ENCODE measurements at regions not wholly inside any gene's neighbourhood (a gene's known extent, or its start where the extent isn't known, plus 50 kb on each side); places are given as distances from the start of the nearest gene placed in this dataset.
A peak's percentile ranks its signal among the peaks of the same experiment; 100 is the strongest.

DNA sequence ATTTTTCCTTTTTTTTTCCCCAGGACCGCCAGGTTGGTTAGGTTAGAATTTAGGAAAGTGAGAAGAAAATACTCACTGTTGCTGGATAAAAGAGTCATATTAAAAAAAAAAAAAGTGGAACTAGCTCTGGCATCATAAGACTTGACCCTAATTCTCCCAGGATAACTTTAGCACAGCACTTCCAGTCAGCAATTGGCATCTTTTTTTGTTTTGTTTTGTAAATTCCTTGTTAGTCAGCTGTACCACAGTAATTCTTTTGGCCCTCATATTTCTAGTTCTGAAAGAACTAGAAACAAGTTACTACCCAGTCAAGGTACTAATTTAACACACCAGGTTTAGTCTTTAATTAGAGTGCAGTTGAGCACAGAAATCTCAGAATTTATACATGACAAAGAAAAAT, 873.5 kb upstream of the POU3F3 start:
- Mint-ChIP-seq H3K9me3 (ENCODE audit: unreplicated experiment) (no peaks in the 10 kb centered on the region), H3K4me1 (ENCODE audit: insufficient read depth, unreplicated experiment) (no peaks in the 10 kb centered on the region), H3K4me3 (ENCODE audit: unreplicated experiment) (no peak overlapping the region), H3K27ac (ENCODE audit: low read depth, unreplicated experiment) (no peak overlapping the region), H3K36me3 (ENCODE audit: insufficient read depth, unreplicated experiment) (no peaks in the 10 kb centered on the region), H3K27me3 (ENCODE audit: insufficient read depth, unreplicated experiment) (peaks cover 81% of the 10 kb centered on the region)
- no TSS peak for BruUV-seq (replicated peaks)
- intact Hi-C loops (cut with micrococcal nuclease), result no loop called here
- TF ChIP-seq, protein P1, sequence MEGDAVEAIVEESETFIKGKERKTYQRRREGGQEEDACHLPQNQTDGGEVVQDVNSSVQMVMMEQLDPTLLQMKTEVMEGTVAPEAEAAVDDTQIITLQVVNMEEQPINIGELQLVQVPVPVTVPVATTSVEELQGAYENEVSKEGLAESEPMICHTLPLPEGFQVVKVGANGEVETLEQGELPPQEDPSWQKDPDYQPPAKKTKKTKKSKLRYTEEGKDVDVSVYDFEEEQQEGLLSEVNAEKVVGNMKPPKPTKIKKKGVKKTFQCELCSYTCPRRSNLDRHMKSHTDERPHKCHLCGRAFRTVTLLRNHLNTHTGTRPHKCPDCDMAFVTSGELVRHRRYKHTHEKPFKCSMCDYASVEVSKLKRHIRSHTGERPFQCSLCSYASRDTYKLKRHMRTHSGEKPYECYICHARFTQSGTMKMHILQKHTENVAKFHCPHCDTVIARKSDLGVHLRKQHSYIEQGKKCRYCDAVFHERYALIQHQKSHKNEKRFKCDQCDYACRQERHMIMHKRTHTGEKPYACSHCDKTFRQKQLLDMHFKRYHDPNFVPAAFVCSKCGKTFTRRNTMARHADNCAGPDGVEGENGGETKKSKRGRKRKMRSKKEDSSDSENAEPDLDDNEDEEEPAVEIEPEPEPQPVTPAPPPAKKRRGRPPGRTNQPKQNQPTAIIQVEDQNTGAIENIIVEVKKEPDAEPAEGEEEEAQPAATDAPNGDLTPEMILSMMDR (IDR thresholded peaks at IDR 0.05; ENCODE audit: unreplicated experiment), result no peak
- POLR2A ChIA-PET, result no interaction called here
- CTCF ChIA-PET, result no interaction called here
- no peak for DNase-seq (ENCODE audit: unreplicated experiment)

DNA sequence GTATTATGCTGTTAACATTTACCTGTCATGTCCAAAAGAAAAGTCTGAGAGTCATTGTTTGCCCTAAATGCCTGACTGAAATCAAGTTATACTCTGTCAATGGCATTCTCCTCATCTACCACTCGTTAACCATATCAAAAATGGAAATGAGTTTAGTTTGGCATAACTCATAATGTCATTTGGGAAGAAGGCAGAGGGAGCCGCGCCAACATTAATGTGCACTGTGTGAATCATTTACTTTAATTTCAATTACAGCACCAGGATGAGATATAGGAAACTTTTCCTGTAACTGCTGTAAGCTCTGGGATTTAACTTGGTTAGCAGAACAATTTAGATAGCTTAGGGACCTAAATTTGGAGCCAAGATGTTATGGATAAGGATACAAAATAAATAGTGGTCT, 871.2 kb upstream of the POU3F3 start:
- Mint-ChIP-seq H3K4me1 (ENCODE audit: insufficient read depth, unreplicated experiment) (no peaks in the 10 kb centered on the region), H3K4me3 (ENCODE audit: unreplicated experiment) (no peak overlapping the region), H3K9me3 (ENCODE audit: unreplicated experiment) (no peaks in the 10 kb centered on the region), H3K27ac (ENCODE audit: low read depth, unreplicated experiment) (no peak overlapping the region), H3K36me3 (ENCODE audit: insufficient read depth, unreplicated experiment) (no peaks in the 10 kb centered on the region), H3K27me3 (ENCODE audit: insufficient read depth, unreplicated experiment) (peaks cover 76% of the 10 kb centered on the region)
- ChIA-PET POLR2A (interaction anchor here (0.6 kb wide), 1 partner anchor 21 kb away, joined by 4 read pairs; no protein-coding TSS in a partner anchor), CTCF (interaction anchor here (0.6 to 1.6 kb wide), 3 partner anchors 18 to 867 kb away, joined by 3 to 5 read pairs (median 3); no protein-coding TSS in a partner anchor)
- intact Hi-C loops (cut with micrococcal nuclease), result no loop called here
- no peak for DNase-seq (ENCODE audit: unreplicated experiment)
- no TSS peak for BruUV-seq (replicated peaks)
- TF ChIP-seq, protein P1 (IDR thresholded peaks at IDR 0.05; ENCODE audit: unreplicated experiment), result no peak

DNA sequence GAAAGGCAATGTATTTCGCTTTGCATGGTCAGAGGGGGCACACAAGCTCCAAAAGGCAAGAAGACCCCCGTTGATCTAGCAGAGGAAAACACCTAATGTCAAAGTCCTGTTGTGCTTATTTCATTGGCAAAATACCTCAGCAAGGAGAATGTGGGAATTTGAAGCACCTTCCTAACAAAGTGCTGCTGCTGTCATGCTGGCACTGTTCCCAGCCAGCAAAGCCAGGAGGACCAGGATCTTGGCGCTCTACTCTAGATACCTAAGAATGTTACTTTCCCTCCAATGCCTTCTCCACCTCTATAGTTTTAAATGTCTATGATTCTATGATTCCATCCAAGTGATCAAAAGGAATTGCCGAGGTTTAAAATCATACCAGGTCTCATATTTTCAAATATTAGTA, 867.9 kb upstream of the POU3F3 start:
- intact Hi-C loops (cut with micrococcal nuclease), result no loop called here
- no peak for DNase-seq (ENCODE audit: unreplicated experiment)
- ChIA-PET POLR2A (no interaction called here), CTCF (interaction anchor here (0.7 kb wide), 1 partner anchor 41 kb away, joined by 3 read pairs; no protein-coding TSS in a partner anchor)
- BruUV-seq (replicated peaks), result no TSS peak
- Mint-ChIP-seq H3K4me3 (ENCODE audit: unreplicated experiment) (no peak overlapping the region), H3K27ac (ENCODE audit: low read depth, unreplicated experiment) (no peak overlapping the region), H3K4me1 (ENCODE audit: insufficient read depth, unreplicated experiment) (no peaks in the 10 kb centered on the region), H3K27me3 (ENCODE audit: insufficient read depth, unreplicated experiment) (peaks cover 78% of the 10 kb centered on the region), H3K36me3 (ENCODE audit: insufficient read depth, unreplicated experiment) (no peaks in the 10 kb centered on the region), H3K9me3 (ENCODE audit: unreplicated experiment) (no peaks in the 10 kb centered on the region)
- TF ChIP-seq, protein P1 (IDR thresholded peaks at IDR 0.05; ENCODE audit: unreplicated experiment), result no peak

DNA sequence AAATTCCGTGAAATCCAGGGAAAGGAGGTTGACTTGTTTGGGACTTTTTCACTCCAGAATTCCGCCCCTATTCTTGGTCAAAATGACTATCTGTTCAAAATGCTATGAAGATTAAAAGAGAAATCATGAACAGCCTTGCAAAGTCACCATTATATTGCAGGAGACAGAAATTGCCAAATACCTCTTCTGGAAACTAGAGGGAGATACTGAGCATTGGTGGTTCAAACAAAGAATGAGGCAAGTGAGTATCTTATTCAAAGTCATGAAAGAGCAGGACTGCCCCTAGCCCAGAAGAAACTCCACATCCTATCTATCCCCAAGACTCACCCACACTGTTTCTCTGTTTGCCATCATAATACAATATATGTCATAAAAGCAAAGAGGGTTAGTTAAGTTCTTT, 862.3 kb upstream of the POU3F3 start:
- POLR2A ChIA-PET, result no interaction called here
- intact Hi-C loops (cut with micrococcal nuclease), result no loop called here

More for the DNA sequence above, 862.3 kb upstream of the POU3F3 start:
- Mint-ChIP-seq H3K4me1 (ENCODE audit: insufficient read depth, unreplicated experiment) (no peaks in the 10 kb centered on the region), H3K4me3 (ENCODE audit: unreplicated experiment) (no peak overlapping the region), H3K36me3 (ENCODE audit: insufficient read depth, unreplicated experiment) (no peaks in the 10 kb centered on the region), H3K27me3 (ENCODE audit: insufficient read depth, unreplicated experiment) (peaks cover 68% of the 10 kb centered on the region), H3K9me3 (ENCODE audit: unreplicated experiment) (no peaks in the 10 kb centered on the region), H3K27ac (ENCODE audit: low read depth, unreplicated experiment) (no peak overlapping the region)
- CTCF ChIA-PET, result no interaction called here
- TF ChIP-seq, protein P1 (IDR thresholded peaks at IDR 0.05; ENCODE audit: unreplicated experiment), result no peak
- DNase-seq (ENCODE audit: unreplicated experiment), result peak; percentile 8
- no TSS peak for BruUV-seq (replicated peaks)
